ENCODE measurements at regions not wholly inside any gene's neighbourhood (a gene's known extent, or its start where the extent isn't known, plus 50 kb on each side); places are given as distances from the start of the nearest gene placed in this dataset.

- H3K27me3 ChIP-seq (ENCODE audit: low read depth) = no peaks in the 10 kb centered on the region
- no peak for DNase-seq
Measured at GRCh38 chr21:15140321-15141019, 75.7 kb upstream of the NRIP1 start.

GRCh38 chr21:15141261-15141970 lies 76.6 kb upstream of the NRIP1 start:
- DNase-seq = no peak
- Histone ChIP-seq H3K27me3 (ENCODE audit: low read depth) (no peaks in the 10 kb centered on the region), H3K9me3 (replicated peaks) (no peaks in the 10 kb centered on the region), H3K27ac (replicated peaks) (no peak overlapping the region), H3K36me3 (no peaks in the 10 kb centered on the region), H3K4me3 (no peak overlapping the region), H3K4me1 (peaks cover 5% of the 10 kb centered on the region)
- intact Hi-C loops (cut with micrococcal nuclease) = no loop called here
- TF ChIP-seq, protein P1, sequence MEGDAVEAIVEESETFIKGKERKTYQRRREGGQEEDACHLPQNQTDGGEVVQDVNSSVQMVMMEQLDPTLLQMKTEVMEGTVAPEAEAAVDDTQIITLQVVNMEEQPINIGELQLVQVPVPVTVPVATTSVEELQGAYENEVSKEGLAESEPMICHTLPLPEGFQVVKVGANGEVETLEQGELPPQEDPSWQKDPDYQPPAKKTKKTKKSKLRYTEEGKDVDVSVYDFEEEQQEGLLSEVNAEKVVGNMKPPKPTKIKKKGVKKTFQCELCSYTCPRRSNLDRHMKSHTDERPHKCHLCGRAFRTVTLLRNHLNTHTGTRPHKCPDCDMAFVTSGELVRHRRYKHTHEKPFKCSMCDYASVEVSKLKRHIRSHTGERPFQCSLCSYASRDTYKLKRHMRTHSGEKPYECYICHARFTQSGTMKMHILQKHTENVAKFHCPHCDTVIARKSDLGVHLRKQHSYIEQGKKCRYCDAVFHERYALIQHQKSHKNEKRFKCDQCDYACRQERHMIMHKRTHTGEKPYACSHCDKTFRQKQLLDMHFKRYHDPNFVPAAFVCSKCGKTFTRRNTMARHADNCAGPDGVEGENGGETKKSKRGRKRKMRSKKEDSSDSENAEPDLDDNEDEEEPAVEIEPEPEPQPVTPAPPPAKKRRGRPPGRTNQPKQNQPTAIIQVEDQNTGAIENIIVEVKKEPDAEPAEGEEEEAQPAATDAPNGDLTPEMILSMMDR (IDR thresholded peaks at IDR 0.05; ENCODE audit: borderline replicate concordance) = no peak

More at GRCh38 chr21:15140321-15141019, 75.7 kb upstream of the NRIP1 start:
- Histone ChIP-seq H3K27ac (replicated peaks) (no peak overlapping the region), H3K36me3 (no peaks in the 10 kb centered on the region), H3K4me1 (peaks cover 5% of the 10 kb centered on the region), H3K9me3 (replicated peaks) (no peaks in the 10 kb centered on the region), H3K4me3 (no peak overlapping the region)
- intact Hi-C loops (cut with micrococcal nuclease) = no loop called here
- TF ChIP-seq, protein P1 (IDR thresholded peaks at IDR 0.05; ENCODE audit: borderline replicate concordance) = no peak

- H3K4me3 ChIP-seq = no peak overlapping the region
- intact Hi-C loops (cut with micrococcal nuclease) = no loop called here
- no peaks in the 10 kb centered on the region for H3K36me3 ChIP-seq
Measured at GRCh38 chr21:15144026-15144425, 79.2 kb upstream of the NRIP1 start.

GRCh38 chr21:15148437-15148836 lies 83.6 kb upstream of the NRIP1 start:
- H3K36me3 ChIP-seq = no peaks in the 10 kb centered on the region
- no peaks in the 10 kb centered on the region for H3K4me1 ChIP-seq
- H3K9me3 ChIP-seq (replicated peaks) = no peaks in the 10 kb centered on the region
- no peak overlapping the region for H3K4me3 ChIP-seq
- H3K27me3 ChIP-seq (ENCODE audit: low read depth) = no peaks in the 10 kb centered on the region
- H3K27ac ChIP-seq (replicated peaks) = no peak overlapping the region
- TF ChIP-seq, protein P1 (IDR thresholded peaks at IDR 0.05; ENCODE audit: borderline replicate concordance) = no peak
- no peak for DNase-seq
- intact Hi-C loops (cut with micrococcal nuclease) = no loop called here

More at GRCh38 chr21:15144026-15144425, 79.2 kb upstream of the NRIP1 start:
- Histone ChIP-seq H3K9me3 (replicated peaks) (no peaks in the 10 kb centered on the region), H3K4me1 (peaks cover 5% of the 10 kb centered on the region), H3K27me3 (ENCODE audit: low read depth) (no peaks in the 10 kb centered on the region), H3K27ac (replicated peaks) (no peak overlapping the region)
- no peak for DNase-seq
- TF ChIP-seq, protein P1 (IDR thresholded peaks at IDR 0.05; ENCODE audit: borderline replicate concordance) = no peak

DNA sequence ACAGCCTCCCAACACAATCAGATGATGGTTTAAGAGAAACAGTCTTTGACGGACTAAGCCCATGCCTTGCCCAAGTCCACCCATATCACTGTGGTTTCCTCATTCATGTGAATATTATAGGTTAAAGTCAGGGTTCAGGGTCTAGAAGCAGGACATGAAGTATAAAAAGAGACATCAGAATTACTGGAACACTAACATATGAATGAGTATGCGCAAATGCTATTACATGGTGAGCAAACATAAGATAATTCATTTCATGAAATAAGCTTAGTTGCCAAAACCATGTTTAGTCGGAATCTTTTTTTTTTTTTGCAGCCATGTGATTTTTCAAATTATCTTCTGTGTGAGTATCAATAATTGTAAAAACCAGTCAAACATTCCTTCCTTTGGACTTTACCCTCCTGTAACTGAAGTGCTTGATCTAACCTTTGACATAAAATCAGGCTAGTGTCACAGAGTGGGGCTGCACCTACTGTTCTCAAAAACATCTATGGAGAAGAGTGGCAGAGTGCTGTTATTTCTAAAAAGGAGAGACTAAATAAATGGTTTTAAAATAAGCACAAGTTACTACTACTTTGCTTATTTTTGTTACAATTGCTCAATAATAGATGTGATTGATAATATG lies 84.9 kb upstream of the NRIP1 start:
- no peaks in the 10 kb centered on the region for H3K4me1 ChIP-seq
- no peak overlapping the region for H3K4me3 ChIP-seq
- intact Hi-C loops (cut with micrococcal nuclease) = no loop called here
- no peaks in the 10 kb centered on the region for H3K9me3 ChIP-seq (replicated peaks)
- DNase-seq = no peak
- no peak overlapping the region for H3K27ac ChIP-seq (replicated peaks)
- TF ChIP-seq, protein P1 (IDR thresholded peaks at IDR 0.05; ENCODE audit: borderline replicate concordance) = no peak
- H3K36me3 ChIP-seq = no peaks in the 10 kb centered on the region
- H3K27me3 ChIP-seq (ENCODE audit: low read depth) = no peaks in the 10 kb centered on the region

Measured in left ventricle myocardium inferior (tissue), 1 donor.